NT2/D1 (cell line): ENCODE measurements at regions not wholly inside any gene's neighbourhood (a gene's known extent, or its start where the extent isn't known, plus 50 kb on each side); places are given as distances from the start of the nearest gene placed in this dataset.

Source experiments
- DNase-seq: peaks from one replicate; pipeline ENCODE4 v3.0.0-alpha.2; 2011; ENCODE audit warnings: low read depth, low spot score
- H3K27me3 ChIP-seq: 2 replicates; pipeline ENCODE4 v1.6.0; 2011; ENCODE audit warnings: mild to moderate bottlenecking; ENCODE audit not compliant: insufficient read length, insufficient read depth
- H3K36me3 ChIP-seq: 2 replicates; pipeline ENCODE4 v1.6.1; 2011; ENCODE audit warnings: mild to moderate bottlenecking, low read length, mixed read lengths; ENCODE audit not compliant: insufficient read depth, insufficient read length
- H3K4me1 ChIP-seq: 2 replicates; pipeline ENCODE4 v1.5.1; 2011; ENCODE audit not compliant: insufficient read depth, insufficient read length
- H3K4me3 ChIP-seq: 2 replicates; pipeline ENCODE4 v1.5.1; 2011; ENCODE audit warnings: low read depth; ENCODE audit not compliant: insufficient read length
- H3K9ac ChIP-seq: 2 replicates; pipeline ENCODE4 v1.6.0; 2011; ENCODE audit warnings: low read depth; ENCODE audit not compliant: insufficient read length
- H3K9me3 ChIP-seq: 2 replicates; pipeline ENCODE4 v1.5.1; 2011; ENCODE audit warnings: mild to moderate bottlenecking, low read length; ENCODE audit not compliant: insufficient read depth
- SUZ12 ChIP-seq: IDR thresholded peaks from 2 replicates; pipeline ENCODE4 v1.6.1; 2011; ENCODE audit not compliant: insufficient read length, insufficient read depth; ENCODE audit errors: extremely low read depth
- YY1 ChIP-seq: IDR thresholded peaks from 2 replicates; pipeline ENCODE4 v1.6.1; 2011; ENCODE audit not compliant: insufficient read length, insufficient read depth
- ZNF274 ChIP-seq: IDR thresholded peaks from 2 replicates; pipeline ENCODE4 v1.6.1; 2011; ENCODE audit warnings: mild to moderate bottlenecking, low read depth, low read length

DNA sequence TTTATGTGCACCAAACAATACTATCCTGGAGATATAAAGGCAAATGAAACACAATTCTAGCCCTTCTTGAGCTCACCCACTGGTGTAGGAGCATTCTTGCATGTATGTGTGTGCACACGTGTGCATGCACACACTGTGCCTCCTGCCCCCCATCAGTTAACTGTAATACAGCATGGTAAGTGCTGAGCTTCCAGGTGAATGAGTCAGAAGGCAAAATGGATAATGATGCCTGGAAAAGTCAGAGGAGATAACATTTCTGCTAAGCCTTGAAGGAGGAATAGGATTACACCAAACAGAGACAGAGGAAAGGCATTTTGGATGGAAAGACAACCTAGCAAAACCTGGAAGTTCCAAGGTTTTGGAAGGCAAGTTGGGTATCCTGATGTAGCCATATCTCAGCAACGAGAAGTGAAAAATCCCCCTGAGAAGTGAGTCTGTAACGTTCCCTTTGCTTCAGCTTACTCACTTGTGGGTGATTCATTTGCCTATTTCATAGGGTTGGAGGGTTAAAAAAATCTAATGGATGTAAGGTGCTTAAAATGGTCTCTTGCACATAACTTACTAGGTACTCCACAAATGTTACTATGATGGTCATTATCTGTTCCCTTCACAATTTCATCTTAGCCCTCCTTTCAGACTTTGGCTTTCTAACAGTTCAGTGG lies 101.4 kb upstream of the STC2 start:
- Histone ChIP-seq H3K9me3 (no peaks in the 10 kb centered on the region), H3K9ac (no peak overlapping the region), H3K27me3 (no peaks in the 10 kb centered on the region), H3K36me3 (no peaks in the 10 kb centered on the region), H3K4me3 (no peak overlapping the region), H3K4me1 (no peaks in the 10 kb centered on the region)
- TF ChIP-seq SUZ12 (no peak), ZNF274 (no peak)
- no peak for DNase-seq

DNA sequence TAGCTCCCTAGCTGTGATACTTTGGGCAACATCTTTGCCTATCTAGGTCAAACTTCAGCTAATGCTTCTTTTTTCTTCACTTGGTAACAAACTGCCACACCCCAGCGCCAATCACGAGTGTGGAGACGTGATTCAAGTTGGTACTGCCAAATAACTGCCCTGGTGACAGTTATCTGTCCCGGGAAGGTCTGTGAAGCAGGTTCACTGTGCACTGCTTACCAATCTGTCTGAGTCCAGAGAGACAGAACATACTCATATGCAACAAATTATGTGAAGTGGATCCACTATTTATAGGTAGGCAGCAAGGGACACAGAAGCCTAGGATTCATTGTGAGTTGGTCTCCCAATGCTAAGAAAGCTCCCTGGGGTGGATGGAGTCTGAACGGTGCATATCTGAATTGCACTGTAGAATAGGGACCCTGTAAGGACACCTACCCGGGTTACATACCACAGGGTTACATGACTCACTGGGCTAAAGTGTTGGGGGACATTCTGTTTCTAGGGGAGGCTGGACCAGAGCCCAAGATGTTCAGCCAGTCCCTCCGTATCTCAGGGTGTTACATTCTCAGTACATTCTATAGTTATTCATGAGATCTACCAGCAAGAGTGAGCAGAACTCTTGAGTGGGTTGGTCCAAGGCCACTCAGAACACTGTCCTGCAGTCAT lies 95.4 kb upstream of the STC2 start:
- Histone ChIP-seq H3K9me3 (peaks cover 9% of the 10 kb centered on the region; the same call in 1 of the 2 replicates), H3K4me3 (no peak overlapping the region), H3K36me3 (no peaks in the 10 kb centered on the region), H3K9ac (no peak overlapping the region), H3K27me3 (no peaks in the 10 kb centered on the region), H3K4me1 (no peaks in the 10 kb centered on the region)
- TF ChIP-seq ZNF274 (no peak), SUZ12 (no peak), YY1 (no peak)
- no peak for DNase-seq

DNA sequence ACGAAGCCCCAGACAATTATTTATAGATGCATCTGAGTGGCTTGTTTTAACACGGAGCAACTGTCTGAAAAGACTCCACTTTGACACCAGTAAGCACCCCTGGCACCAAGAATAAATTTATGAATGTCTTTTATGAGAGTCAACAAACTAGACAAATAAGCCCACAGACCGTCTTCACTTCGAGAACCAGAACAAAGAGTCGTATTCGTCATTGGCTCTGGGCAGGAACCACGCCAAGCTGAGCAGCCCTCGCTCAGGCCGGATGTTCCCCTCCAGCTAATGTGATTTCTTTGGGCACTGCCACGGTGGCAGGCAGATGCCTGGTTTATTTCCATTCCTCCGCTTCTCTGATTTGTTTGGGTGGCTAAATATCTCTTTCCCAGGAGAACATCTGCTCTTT lies 91.9 kb upstream of the STC2 start:
- DNase-seq, result no peak
- Histone ChIP-seq H3K4me1 (no peaks in the 10 kb centered on the region), H3K9me3 (peaks cover 21% of the 10 kb centered on the region; the same call in 1 of the 2 replicates), H3K9ac (no peak overlapping the region), H3K4me3 (no peak overlapping the region), H3K27me3 (no peaks in the 10 kb centered on the region), H3K36me3 (no peaks in the 10 kb centered on the region)
- TF ChIP-seq ZNF274 (no peak), SUZ12 (no peak), YY1 (no peak)

DNA sequence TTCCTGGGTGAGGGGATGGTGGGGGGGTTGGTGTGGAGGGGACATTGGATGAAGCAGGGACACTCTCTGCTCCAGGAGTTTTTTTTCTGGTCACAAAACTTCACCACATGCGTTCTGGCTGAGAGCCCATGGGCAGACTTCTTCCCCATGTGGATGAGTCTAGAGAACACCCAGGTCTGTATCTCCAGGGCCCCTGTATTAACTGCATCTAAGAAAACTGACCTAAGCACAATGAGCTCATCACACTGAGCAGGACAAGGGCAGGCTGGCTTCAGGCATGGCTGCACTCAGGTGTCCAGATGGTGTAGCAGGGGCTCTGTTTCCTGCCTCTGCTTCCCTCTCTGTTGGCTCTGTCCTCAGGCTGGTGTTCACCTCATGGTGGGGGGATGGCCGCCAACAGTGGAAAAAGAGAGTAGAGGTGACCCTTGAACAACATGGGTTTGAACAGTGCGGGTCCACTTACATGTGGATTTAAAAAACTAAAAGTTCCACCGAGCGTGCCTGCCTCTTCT lies 85.3 kb upstream of the STC2 start:
- peaks cover 38% of the 10 kb centered on the region for H3K9me3 ChIP-seq
- H3K4me1 ChIP-seq, result no peaks in the 10 kb centered on the region
- H3K36me3 ChIP-seq, result no peaks in the 10 kb centered on the region
- DNase-seq, result no peak
- no peak overlapping the region for H3K4me3 ChIP-seq
- no peaks in the 10 kb centered on the region for H3K27me3 ChIP-seq
- H3K9ac ChIP-seq, result no peak overlapping the region
- TF ChIP-seq SUZ12 (no peak), ZNF274 (no peak), YY1 (no peak)

DNA sequence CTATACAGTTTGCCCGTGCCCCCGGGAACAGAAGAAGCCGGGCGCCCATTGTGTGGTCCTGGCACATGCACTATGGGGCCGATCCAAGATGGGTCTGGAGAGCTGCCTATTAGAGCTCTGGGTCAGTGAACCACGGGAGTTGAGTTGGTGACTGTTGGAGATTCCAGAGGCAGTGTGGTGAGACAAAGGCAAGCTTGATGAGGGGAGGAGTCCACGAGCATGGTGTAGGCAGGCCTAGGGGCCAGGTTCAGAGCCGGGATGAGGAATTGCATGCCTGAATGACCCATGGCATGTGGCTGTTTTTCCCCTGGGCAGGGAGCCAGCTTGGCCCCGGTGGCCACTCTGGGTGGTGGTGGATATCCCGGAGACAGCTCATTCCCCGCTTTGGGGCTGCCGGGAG lies 84.4 kb upstream of the STC2 start:
- no peaks in the 10 kb centered on the region for H3K36me3 ChIP-seq

DNA sequence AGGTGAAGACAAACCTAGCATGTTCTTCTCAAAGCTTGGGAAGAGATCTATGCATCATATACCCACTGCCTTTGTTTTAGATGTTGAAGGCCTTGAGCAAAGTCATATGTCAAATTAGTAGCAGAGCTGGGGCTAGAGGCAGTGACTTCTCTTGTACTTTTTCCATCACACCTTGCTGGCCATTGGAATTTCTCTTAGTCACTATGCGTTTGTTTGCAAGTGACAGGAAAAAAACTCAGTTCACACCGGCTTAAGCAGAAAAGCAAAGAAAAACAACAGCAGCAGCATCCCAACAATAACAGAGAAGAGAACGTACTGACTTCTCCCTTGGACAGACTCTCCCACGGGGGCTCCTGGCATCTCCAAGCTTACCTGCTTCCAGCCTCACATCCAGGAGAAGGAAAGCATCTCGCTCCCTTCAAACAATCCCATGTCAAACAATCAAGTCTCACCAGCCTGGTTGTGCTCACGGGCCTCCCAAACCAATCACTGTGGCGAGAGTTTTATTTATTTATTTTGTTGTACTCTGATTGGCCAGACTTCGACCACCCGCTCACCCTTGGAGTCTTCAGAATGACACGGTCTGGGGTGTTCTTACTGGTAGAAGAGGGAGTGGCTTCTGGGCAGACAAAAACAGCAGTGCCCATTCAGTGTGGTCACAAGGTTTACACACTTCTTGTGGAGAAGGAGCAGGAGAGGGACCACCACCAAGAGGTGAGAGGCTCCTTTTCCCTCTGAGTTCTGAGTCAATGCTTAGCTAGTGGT lies 83.8 kb upstream of the STC2 start:
- Histone ChIP-seq H3K27me3 (no peaks in the 10 kb centered on the region), H3K9ac (no peak overlapping the region), H3K4me3 (no peak overlapping the region), H3K36me3 (no peaks in the 10 kb centered on the region), H3K9me3 (peaks cover 36% of the 10 kb centered on the region), H3K4me1 (no peaks in the 10 kb centered on the region)
- DNase-seq, result no peak
- TF ChIP-seq SUZ12, result no peak
- no peak for TF ChIP-seq ZNF274
- no peak for TF ChIP-seq YY1

More for the DNA sequence above, 84.4 kb upstream of the STC2 start:
- H3K27me3 ChIP-seq, result no peaks in the 10 kb centered on the region
- H3K4me1 ChIP-seq, result no peaks in the 10 kb centered on the region
- H3K9ac ChIP-seq, result no peak overlapping the region
- no peak for TF ChIP-seq SUZ12
- no peak for TF ChIP-seq ZNF274
- no peak for DNase-seq
- H3K9me3 ChIP-seq, result peaks cover 36% of the 10 kb centered on the region
- no peak overlapping the region for H3K4me3 ChIP-seq

DNA sequence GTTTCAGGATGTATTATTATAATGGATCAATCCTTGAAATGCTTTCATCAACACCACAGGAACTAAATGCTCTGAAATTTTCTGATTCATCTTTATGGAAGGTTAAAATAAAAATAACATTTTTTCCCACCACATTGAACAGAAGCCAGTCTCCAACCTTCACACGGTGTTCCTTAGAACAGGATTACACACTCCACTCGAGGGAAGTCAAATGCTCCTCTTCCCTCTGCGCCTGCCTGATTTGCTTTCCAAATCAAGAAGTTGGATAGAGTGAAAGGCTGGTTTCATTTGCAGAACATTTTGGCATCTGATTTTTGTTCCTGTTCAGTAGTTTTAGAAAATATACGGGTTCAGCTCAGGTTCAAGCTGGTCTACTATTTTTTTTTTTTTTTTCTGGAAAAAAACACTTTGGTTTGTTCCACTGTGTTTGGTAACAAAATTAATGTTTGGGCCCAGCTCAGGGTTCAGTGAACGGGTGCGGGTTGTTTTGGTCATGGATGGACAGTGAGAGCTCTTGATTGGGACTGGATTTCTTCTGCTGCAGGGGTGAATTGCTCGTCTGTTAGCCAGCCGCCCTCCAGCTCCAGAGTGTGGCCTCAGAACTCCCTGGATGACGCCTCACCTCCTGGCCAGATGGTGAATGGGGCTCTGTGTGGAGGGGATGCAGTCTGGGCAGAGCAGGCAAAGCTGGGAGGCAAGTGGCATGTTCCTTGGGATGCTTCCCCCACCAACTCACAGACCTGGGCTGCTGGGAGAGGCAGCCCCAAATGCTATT lies 82.4 kb upstream of the STC2 start:
- H3K4me1 ChIP-seq, result no peaks in the 10 kb centered on the region
- TF ChIP-seq SUZ12, result no peak
- TF ChIP-seq ZNF274, result no peak
- TF ChIP-seq YY1, result no peak
- H3K4me3 ChIP-seq, result no peak overlapping the region
- no peaks in the 10 kb centered on the region for H3K27me3 ChIP-seq
- H3K9me3 ChIP-seq, result peaks cover 30% of the 10 kb centered on the region
- no peaks in the 10 kb centered on the region for H3K36me3 ChIP-seq
- H3K9ac ChIP-seq, result no peak overlapping the region
- no peak for DNase-seq
